GM12864 (cell line): ENCODE measurements at regions not wholly inside any gene's neighbourhood (a gene's known extent, or its start where the extent isn't known, plus 50 kb on each side); places are given as distances from the start of the nearest gene placed in this dataset.

Experiments
- DNase-seq: peaks from one replicate; pipeline ENCODE4 v3.0.0-alpha.2; 2011; ENCODE audit warnings: low read depth
- H3K4me3 ChIP-seq: 2 replicates; pipeline ENCODE4 v1.5.1; 2011; ENCODE audit warnings: mild to moderate bottlenecking, low read depth, low read length, control low read depth
- TF ChIP-seq, protein P1 (sequence below): IDR thresholded peaks from 2 replicates; pipeline ENCODE4 v1.5.1; 2011; ENCODE audit warnings: low read depth, mild to moderate bottlenecking, moderate library complexity, low read length, control low read depth, inconsistent platforms; ENCODE audit errors: missing control alignments

DNA sequence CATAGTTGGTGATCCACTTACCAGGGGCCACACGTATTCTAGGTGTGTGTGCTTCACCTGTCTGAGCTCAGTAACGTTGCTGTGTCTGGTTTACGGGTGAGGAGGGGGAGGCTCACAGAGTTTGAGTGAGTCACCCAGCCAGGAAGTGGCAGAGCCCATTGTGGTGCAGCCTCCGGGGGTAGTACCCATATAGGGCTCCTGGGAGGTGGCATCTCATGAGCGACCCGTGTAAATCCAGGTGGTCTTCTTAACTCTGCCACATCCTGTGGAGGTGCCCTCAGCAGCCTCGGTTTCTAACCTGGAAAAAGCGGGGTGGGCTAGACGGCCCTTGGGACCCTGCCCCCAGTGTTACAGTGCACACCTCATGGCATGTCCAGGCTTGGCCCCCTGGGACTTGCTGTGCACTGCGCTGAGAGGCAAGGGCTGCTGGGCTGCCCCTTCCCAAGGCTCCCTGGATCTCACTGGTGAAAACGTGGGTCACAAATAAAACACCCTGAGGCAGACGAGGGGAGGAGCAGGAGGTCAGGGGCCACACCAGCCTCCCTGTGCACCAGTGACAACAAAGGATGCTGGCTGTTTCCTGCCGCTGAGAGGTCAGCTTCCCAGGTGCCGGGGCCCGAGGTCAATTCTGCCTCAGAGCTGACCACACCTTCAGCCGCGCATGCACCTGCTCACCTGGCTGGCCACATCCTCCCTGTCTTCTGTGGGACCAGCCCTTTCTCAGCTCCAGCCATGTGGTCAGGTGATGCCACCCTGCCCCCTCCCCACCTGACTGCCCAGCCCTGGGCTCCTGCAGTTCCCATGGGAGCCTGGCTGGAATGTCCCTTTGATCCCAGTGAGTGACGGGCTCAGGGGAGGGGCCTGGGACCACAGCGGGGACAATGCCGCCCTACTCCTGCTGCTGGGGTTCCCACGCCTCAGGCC is 305.1 kb downstream of the CTTN start:
- no peak overlapping the region for H3K4me3 ChIP-seq
- TF ChIP-seq, protein P1, sequence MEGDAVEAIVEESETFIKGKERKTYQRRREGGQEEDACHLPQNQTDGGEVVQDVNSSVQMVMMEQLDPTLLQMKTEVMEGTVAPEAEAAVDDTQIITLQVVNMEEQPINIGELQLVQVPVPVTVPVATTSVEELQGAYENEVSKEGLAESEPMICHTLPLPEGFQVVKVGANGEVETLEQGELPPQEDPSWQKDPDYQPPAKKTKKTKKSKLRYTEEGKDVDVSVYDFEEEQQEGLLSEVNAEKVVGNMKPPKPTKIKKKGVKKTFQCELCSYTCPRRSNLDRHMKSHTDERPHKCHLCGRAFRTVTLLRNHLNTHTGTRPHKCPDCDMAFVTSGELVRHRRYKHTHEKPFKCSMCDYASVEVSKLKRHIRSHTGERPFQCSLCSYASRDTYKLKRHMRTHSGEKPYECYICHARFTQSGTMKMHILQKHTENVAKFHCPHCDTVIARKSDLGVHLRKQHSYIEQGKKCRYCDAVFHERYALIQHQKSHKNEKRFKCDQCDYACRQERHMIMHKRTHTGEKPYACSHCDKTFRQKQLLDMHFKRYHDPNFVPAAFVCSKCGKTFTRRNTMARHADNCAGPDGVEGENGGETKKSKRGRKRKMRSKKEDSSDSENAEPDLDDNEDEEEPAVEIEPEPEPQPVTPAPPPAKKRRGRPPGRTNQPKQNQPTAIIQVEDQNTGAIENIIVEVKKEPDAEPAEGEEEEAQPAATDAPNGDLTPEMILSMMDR, result no peak
- DNase-seq, result no peak

DNA sequence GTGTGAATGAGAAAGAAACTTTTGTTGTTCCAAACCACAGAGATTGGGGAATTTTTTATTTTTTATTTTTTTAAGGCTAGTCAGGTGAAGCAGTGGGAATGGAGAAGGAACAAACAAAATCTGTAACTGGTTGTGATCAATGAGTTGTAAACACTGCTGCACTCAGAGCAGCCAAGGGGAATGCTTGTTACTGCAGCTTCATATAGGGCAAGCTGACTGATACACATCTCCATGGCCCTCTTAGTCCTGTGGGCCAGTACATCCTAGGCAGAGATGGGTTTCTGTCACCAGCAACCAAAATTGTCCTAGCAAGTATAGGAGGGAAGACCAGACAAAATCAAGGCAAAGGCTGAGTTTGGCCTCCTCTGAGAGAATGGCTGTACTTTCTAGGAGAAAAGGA is 306.8 kb downstream of the CTTN start:
- DNase-seq, result no peak
- no peak overlapping the region for H3K4me3 ChIP-seq
- TF ChIP-seq, protein P1, result no peak

DNA sequence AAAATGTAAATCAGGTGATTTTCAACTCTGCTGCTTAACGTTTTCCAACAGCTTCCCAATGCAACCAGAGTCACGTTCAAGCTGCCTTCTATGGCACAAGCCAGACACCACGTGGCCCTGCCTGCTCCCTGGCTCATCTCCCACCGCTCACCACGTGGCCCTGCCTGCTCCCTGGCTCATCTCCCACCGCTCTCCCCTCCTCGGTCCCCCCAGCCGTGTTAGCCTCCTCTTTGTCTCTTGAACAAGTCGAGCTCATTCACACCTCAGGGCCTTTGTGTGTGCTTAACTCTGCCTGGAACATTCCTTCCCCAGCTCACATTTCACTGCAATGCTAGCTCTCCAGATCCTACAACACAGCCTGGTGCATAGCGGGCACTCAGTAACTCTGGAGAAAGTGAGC is 307.6 kb downstream of the CTTN start:
- TF ChIP-seq, protein P1, result no peak
- no peak overlapping the region for H3K4me3 ChIP-seq
- DNase-seq, result no peak

DNA sequence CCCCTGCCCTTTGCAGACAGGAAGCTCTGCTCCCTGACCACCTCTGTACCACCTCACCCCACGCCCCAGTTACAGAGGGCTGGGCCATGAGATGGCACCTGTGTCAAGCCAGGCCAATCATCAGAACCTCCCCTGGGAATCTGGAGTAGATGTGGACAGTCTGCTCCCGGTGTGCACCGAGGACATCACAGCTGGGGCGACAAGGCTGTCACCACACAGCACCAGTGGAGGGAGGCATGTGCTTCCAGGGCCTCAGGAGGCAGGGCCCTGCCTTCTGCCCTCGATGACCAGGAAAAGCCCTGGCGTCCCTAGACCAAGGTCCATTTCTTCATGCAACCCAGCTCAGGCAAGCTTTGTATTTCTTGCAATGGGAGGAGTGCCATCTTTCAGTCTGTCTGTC is 309.5 kb downstream of the CTTN start:
- no peak overlapping the region for H3K4me3 ChIP-seq
- no peak for DNase-seq
- TF ChIP-seq, protein P1, result no peak

DNA sequence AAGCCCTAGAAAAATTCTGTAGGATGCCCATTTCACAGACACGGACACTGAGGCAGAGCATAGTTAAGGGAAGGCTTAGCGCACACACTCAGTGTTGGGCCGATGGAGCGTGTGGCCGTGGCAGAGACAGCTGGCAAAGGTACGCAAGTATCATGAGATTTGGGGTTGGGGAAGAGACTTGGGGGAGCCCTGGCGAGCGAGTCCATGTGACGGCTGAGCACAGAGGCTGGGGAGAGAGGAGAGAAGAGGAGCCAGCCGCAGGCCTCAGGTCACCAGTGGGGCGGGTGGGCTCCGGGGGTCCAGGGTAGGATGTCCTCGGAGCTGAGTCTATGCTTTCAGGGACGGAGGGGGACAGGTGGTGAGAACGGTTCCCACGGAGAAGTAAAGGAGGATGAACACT is 311.3 kb downstream of the CTTN start:
- no peak overlapping the region for H3K4me3 ChIP-seq
- TF ChIP-seq, protein P1, result no peak
- no peak for DNase-seq

DNA sequence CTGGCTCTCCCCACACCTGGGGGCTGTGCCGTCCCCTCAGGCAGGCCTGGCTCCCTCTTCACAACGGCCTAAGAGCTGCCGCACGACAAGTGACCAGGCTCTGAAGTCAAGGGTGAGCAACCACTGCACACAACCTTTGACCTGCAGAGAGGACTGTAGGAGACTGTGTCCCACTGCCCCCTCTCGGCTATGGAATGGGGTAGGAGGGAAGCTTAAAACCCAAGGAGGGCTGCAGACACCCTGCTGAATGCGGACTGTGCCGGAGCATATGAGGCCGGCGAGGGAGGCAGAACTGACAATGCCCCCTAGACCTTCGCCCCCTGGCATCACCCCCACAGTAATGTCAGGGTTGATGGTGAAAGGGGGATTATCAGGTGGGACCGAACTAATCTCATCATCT is 311.9 kb downstream of the CTTN start:
- H3K4me3 ChIP-seq, result no peak overlapping the region
- TF ChIP-seq, protein P1, result no peak
- no peak for DNase-seq

DNA sequence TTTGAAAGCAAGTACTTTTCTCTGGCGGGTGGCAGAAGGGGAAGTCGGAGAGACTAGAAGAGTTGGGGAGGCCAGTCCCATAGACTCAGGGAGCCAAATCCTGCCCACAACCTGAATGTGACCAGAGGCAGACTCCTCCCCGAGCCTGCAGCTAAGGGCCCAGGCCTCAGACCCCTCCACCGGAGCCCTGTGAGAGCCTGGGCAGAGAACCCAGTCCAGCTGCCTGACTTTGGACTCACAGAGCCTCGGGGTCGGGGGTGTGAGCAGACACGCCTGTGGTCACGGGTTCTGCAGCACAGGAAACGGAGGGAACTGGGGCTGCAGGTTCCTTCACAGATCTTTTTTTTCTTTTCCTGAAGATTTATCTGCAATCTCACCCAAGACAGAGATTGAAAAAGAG is 312.3 kb downstream of the CTTN start:
- no peak overlapping the region for H3K4me3 ChIP-seq
- TF ChIP-seq, protein P1, result no peak
- DNase-seq, result no peak
